NB4 (cell line): ENCODE measurements at regions not wholly inside any gene's neighbourhood (a gene's known extent, or its start where the extent isn't known, plus 50 kb on each side); places are given as distances from the start of the nearest gene placed in this dataset.

Experiments used
- MYC ChIP-seq: IDR thresholded peaks from 2 replicates; pipeline ENCODE4 v1.6.1; 2011; ENCODE audit warnings: low read depth, low read length
- POLR2A ChIP-seq: IDR thresholded peaks from 2 replicates; pipeline ENCODE4 v1.6.1; 2011; ENCODE audit warnings: mild to moderate bottlenecking; ENCODE audit not compliant: insufficient read length; ENCODE audit errors: extremely low read depth
- TF ChIP-seq, protein P1 (sequence below): IDR thresholded peaks from one replicate; pipeline ENCODE4 v1.5.1; 2012; ENCODE audit warnings: low read depth, low read length
- TF ChIP-seq, protein P2 (sequence below): IDR thresholded peaks from 2 replicates; pipeline ENCODE4 v1.6.1; 2011; ENCODE audit warnings: low read depth, low read length

DNA sequence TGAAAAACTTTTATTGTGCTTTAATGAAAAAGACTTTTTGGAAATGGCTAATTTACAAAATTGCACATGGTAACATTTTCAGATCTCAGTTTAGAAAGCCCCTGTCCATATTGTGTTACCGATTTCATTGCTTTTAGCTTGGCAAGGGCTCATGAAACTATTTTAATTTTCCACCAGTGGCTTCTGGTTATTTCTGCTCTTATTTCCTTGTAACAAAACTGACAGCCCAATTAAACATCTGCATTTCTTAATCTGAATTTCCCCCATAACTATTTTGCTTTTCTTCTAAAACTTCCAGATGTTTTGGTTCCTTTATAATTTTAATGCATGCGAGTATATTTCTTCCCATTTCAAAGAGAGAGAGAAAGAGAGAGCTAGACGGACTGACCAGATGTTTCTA lies 264.8 kb downstream of the PTPRC start:
- TF ChIP-seq, protein P1, sequence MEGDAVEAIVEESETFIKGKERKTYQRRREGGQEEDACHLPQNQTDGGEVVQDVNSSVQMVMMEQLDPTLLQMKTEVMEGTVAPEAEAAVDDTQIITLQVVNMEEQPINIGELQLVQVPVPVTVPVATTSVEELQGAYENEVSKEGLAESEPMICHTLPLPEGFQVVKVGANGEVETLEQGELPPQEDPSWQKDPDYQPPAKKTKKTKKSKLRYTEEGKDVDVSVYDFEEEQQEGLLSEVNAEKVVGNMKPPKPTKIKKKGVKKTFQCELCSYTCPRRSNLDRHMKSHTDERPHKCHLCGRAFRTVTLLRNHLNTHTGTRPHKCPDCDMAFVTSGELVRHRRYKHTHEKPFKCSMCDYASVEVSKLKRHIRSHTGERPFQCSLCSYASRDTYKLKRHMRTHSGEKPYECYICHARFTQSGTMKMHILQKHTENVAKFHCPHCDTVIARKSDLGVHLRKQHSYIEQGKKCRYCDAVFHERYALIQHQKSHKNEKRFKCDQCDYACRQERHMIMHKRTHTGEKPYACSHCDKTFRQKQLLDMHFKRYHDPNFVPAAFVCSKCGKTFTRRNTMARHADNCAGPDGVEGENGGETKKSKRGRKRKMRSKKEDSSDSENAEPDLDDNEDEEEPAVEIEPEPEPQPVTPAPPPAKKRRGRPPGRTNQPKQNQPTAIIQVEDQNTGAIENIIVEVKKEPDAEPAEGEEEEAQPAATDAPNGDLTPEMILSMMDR, result no peak
- TF ChIP-seq, protein P2, sequence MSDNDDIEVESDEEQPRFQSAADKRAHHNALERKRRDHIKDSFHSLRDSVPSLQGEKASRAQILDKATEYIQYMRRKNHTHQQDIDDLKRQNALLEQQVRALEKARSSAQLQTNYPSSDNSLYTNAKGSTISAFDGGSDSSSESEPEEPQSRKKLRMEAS, result no peak
- TF ChIP-seq POLR2A (no peak), MYC (no peak)
